Spinal cord (tissue), 9 donors: ENCODE measurements at regions not wholly inside any gene's neighbourhood (a gene's known extent, or its start where the extent isn't known, plus 50 kb on each side); places are given as distances from the start of the nearest gene placed in this dataset.

Source experiments
- DNase-seq, 6 donors: peaks; one replicate each; pipeline versions ENCODE4 v3.0.0 to v3.0.0-alpha.2; 2013 to 2015; ENCODE audit warnings: low spot score in 6 of 6, low read depth in 4 of 6
- H3K27ac ChIP-seq: one replicate; pipeline ENCODE4 v1.5.1; 2013; ENCODE audit warnings: low read depth, low read length, control low read depth
- H3K27me3 ChIP-seq: one replicate; pipeline ENCODE4 v1.6.1; 2013; ENCODE audit warnings: low read length; ENCODE audit not compliant: control insufficient read depth, insufficient read depth
- H3K36me3 ChIP-seq: one replicate; pipeline ENCODE4 v1.6.1; 2013; ENCODE audit warnings: low read length; ENCODE audit not compliant: control insufficient read depth, insufficient read depth
- H3K4me1 ChIP-seq: one replicate; pipeline ENCODE4 v1.6.1; 2013; ENCODE audit warnings: low read length; ENCODE audit not compliant: control insufficient read depth, insufficient read depth
- H3K4me3 ChIP-seq: one replicate; pipeline ENCODE4 v1.5.1; 2013; ENCODE audit warnings: low read depth, low read length, control low read depth
- H3K9me3 ChIP-seq: one replicate; pipeline ENCODE4 v1.6.1; 2013; ENCODE audit warnings: low read length; ENCODE audit not compliant: control insufficient read depth, insufficient read depth
- WGBS: methylation state at CpG from one replicate; pipeline ENCODE4 v1.1.5; 2013; ENCODE audit warnings: missing lambda C conversion rate; ENCODE audit not compliant: insufficient coverage; 5-methylcytosine and 5-hydroxymethylcytosine counted together
- donor health status: healthy.

DNA sequence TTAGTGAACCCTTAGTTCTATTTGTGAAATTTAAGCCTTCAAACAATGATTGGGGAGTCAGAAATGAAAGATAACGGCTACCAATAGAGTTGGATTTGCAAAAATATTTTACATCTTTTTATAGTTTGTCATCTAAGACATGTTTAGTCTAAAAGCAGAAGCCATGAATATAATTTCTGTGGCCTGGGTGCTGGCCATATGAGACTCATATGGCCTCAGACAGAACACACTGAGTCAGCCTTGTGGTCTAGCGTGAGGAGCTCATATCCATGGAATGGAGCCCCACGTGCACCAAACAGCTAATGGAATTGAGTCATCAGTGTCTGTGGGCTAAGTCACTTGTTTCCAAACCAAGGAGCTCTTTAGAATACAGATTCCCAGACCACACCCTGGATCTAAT lies 240.7 kb upstream of the NREP start:
- Histone ChIP-seq H3K4me3 (no peak overlapping the region), H3K27ac (no peak overlapping the region), H3K9me3 (no peaks in the 10 kb centered on the region), H3K27me3 (no peaks in the 10 kb centered on the region), H3K36me3 (no peaks in the 10 kb centered on the region), H3K4me1 (no peaks in the 10 kb centered on the region)
- DNase-seq = no peak
- no CpG with 5 or more reads among the region's 3 CpGs for WGBS

DNA sequence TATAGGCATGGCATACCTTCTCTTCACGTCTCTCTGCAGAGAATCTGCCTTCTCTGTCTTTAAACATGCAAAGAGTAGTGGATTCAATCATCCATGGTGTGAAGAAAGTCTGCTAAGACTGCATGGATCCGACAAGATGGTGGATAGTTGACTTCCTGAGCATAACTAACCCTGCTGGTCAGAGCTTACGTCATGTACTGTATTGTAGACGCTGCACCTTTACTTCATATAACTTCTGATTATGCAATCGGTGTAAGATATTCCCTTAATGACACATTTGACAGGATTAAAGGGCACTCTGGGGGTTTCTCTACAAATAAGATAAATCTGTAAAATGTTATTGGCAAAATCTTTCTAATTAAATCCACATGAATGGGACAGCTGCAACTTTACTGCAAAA lies 240.3 kb upstream of the NREP start:
- no peaks in the 10 kb centered on the region for H3K4me1 ChIP-seq
- no peak for DNase-seq
- H3K27ac ChIP-seq = no peak overlapping the region
- H3K4me3 ChIP-seq = no peak overlapping the region
- H3K36me3 ChIP-seq = no peaks in the 10 kb centered on the region
- WGBS = 100% methylated on average over 1 of the region's 5 CpGs
- no peaks in the 10 kb centered on the region for H3K27me3 ChIP-seq
- H3K9me3 ChIP-seq = no peaks in the 10 kb centered on the region

DNA sequence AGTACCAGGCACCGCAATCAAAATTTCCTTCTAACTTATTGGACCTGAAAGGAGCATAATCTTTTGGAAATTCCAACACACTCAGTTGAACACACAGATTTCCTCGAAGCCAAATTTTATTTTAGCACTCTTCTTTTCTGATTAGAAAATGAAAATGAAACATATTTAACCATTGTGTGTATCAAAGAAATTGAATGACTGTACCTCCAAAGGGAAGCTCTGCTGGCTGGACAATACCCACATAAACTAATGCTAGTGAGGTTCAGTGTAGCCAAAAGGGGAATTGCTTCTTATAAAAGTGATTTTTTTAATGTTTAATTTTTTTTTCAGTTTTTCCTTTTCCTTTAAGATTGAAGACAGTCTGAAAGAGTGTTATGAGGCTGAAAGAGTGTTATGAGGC lies 239.6 kb upstream of the NREP start:
- Histone ChIP-seq H3K27me3 (no peaks in the 10 kb centered on the region), H3K36me3 (no peaks in the 10 kb centered on the region), H3K9me3 (no peaks in the 10 kb centered on the region), H3K27ac (no peak overlapping the region), H3K4me3 (no peak overlapping the region), H3K4me1 (no peaks in the 10 kb centered on the region)
- DNase-seq = no peak
- WGBS = no CpG with 5 or more reads among the region's 2 CpGs

DNA sequence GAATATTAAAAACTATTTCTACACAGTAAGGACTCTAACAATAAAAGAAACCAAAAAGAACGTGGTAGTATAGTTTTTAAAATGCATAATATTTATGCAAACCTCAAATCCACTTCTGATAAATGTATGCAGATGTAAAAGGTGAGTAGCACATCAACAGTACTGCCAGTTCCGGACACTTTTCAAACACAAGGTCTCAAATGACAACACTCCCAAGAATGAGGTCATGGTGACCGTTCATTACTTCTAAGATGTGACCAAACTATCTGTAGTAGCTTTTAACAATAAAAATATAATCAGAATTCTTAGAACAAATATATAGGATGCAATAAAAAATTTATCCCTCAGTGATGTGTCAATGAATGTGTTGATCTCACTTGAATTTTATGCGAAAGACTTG lies 238.7 kb upstream of the NREP start:
- no peaks in the 10 kb centered on the region for H3K4me1 ChIP-seq
- H3K4me3 ChIP-seq = no peak overlapping the region
- no peak overlapping the region for H3K27ac ChIP-seq
- H3K27me3 ChIP-seq = no peaks in the 10 kb centered on the region
- no CpG with 5 or more reads among the region's 4 CpGs for WGBS
- H3K36me3 ChIP-seq = no peaks in the 10 kb centered on the region
- no peak for DNase-seq
- H3K9me3 ChIP-seq = no peaks in the 10 kb centered on the region

DNA sequence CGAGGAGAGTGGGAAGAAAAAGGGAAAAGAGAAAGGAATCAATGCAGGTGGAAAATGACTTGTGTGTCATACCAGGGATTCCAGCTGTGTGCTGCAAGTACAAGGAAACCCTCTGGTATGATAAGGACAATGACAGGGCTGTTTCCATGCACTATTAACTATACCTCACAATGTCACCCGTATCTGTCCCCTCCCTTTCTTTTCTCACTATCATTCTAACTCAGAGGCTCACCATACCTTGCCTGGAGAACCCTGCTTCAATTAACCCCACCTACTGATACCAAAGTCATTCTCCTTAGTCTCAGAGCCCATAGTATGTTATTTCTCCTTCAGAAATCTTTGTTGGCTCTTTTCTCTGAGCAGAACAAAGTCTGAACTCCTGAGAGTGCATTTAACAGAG lies 236.2 kb upstream of the NREP start:
- Histone ChIP-seq H3K36me3 (no peaks in the 10 kb centered on the region), H3K4me3 (no peak overlapping the region), H3K4me1 (no peaks in the 10 kb centered on the region), H3K27me3 (no peaks in the 10 kb centered on the region), H3K27ac (no peak overlapping the region), H3K9me3 (no peaks in the 10 kb centered on the region)
- no peak for DNase-seq
- 100% methylated on average over 1 of the region's 2 CpGs for WGBS

DNA sequence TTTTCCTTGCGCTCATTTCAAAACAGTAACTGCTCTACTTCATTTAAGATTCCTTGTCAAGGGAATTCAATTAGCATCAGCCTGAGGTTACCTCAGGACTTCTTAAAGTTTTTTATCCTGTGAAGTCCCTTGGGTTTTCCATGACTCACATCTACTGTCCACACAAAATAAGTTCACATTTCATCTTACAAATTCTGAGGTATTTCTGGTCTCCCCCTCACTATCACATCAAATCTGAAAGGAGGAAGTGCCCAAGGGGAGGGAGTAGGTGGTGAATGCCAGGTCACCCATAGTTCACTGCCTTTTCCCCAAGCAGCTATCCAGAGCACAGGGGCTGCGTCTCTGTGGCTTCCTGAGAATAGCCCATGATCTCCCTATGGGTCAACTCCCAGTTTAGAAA lies 227.1 kb upstream of the NREP start:
- 100% methylated on average over 1 of the region's 2 CpGs for WGBS
- no peaks in the 10 kb centered on the region for H3K4me1 ChIP-seq
- H3K27me3 ChIP-seq = no peaks in the 10 kb centered on the region
- H3K4me3 ChIP-seq = no peak overlapping the region
- no peaks in the 10 kb centered on the region for H3K9me3 ChIP-seq
- no peaks in the 10 kb centered on the region for H3K36me3 ChIP-seq
- DNase-seq = no peak
- H3K27ac ChIP-seq = no peak overlapping the region

DNA sequence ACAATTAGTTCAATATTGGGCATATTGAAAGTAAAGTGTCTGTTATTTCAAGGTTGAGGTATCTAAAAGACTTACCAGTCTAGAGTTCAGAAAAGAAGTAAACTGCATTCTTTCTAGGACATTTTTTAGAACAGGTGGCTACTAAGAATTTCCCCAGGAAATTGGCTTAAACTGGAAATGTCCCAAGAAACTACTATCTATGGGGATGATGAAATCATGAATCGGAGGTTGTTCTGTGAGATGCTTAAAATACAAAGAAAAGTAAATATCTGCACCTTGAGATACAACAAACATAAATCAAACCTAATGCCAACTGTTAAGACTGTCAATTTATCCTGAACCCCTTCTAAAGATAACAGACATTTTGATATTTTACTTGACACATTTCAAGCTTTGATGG lies 226.5 kb upstream of the NREP start:
- Histone ChIP-seq H3K27ac (no peak overlapping the region), H3K4me1 (no peaks in the 10 kb centered on the region), H3K36me3 (no peaks in the 10 kb centered on the region), H3K9me3 (no peaks in the 10 kb centered on the region), H3K4me3 (no peak overlapping the region), H3K27me3 (no peaks in the 10 kb centered on the region)
- no CpG with 5 or more reads among the region's 1 CpG for WGBS
- no peak for DNase-seq

DNA sequence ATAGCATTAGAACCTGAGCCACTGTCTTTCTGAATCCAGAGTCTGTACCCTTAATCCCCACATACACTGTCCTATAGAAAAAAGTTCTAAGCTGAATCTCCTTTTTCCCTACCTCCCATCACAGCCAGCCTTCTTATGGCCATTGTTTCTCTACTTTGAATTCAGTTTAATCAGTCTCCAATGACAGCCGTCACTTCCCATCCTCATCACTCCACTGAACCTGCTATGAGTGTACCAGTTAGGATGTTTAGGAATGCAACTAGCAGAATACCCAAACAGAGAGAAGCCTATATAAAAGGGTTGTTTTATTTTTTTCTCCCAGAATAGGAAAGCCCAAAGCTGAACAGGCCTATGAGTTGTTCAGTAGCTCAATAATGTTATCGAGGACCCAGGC lies 220.4 kb upstream of the NREP start:
- Histone ChIP-seq H3K4me1 (no peaks in the 10 kb centered on the region), H3K27ac (no peak overlapping the region), H3K27me3 (no peaks in the 10 kb centered on the region), H3K4me3 (no peak overlapping the region), H3K9me3 (no peaks in the 10 kb centered on the region), H3K36me3 (no peaks in the 10 kb centered on the region)
- no peak for DNase-seq
- no CpG with 5 or more reads among the region's 2 CpGs for WGBS

DNA sequence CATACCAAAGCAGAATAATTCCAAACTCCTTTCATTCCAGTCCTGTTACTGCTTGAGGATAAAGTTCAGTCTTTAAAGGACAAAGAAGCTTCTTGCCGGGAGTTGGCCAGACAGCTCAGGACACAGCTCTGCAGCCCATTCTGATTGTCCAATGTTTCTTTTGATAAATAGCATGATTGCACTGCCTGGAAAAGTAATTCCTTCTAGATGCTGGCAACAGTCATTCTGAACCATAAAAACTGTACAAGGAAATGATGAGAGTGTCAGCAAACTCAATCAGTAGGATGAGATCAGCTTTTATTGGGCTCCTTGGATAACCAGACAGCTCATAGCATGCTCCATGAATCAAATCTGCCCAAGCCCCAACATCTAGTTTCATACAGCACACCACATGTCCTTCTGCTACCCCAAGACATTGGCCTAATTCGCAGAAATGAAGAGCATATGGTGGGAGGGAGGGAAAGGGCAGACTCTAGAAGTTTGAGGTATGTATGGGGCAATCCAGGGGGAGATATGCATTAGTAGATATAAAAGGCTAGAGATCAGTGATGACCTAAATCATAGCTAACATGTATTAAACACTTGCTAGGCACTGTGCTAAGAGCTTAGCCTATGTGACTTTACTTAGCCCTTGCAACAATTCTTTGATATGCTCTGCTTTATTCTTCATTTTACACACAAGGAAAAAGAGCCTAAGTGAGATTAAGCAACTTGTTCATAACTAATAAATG lies 219.9 kb upstream of the NREP start:
- WGBS = 60% methylated on average over 1 of the region's 2 CpGs
- Histone ChIP-seq H3K4me3 (no peak overlapping the region), H3K9me3 (no peaks in the 10 kb centered on the region)

DNA sequence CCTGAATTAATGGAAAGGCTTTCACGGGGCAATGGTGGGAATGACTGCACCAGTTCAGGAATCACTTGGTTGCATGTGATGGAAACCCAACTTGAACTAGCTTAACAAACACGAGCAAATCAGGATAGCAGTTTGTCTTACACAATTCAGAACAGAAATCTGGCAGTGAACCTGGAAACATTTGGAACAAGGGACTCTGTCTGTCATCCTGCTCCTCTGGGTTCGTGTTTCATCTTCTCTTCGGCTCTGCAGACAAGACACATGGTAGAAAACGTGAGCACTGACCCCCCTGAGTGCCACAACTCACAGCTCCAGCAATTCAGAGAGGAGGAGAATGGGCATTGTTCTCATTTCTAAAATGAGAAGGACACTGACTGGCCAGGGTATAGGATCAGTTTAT lies 218.1 kb upstream of the NREP start:
- no peaks in the 10 kb centered on the region for H3K9me3 ChIP-seq
- DNase-seq = peak in 1 of 6 donors; percentile 28
- no peak overlapping the region for H3K4me3 ChIP-seq
- H3K36me3 ChIP-seq = no peaks in the 10 kb centered on the region
- no peaks in the 10 kb centered on the region for H3K27me3 ChIP-seq
- H3K27ac ChIP-seq = no peak overlapping the region
- 66% methylated on average over 5 of the region's 5 CpGs for WGBS
- no peaks in the 10 kb centered on the region for H3K4me1 ChIP-seq

More for the DNA sequence above, 219.9 kb upstream of the NREP start:
- Histone ChIP-seq H3K4me1 (no peaks in the 10 kb centered on the region), H3K27me3 (no peaks in the 10 kb centered on the region), H3K27ac (no peak overlapping the region), H3K36me3 (no peaks in the 10 kb centered on the region)
- peak in 1 of 6 donors; percentile 18 for DNase-seq
